Endothelial cell of umbilical vein (primary cell): ENCODE measurements at regions not wholly inside any gene's neighbourhood (a gene's known extent, or its start where the extent isn't known, plus 50 kb on each side); places are given as distances from the start of the nearest gene placed in this dataset.

Experiments
- CTCF ChIP-seq, 2 donors: IDR thresholded peaks; 1 replicate in 1 of 2; 2 replicates in 1 of 2; pipeline ENCODE4 v1.5.1; 2011; ENCODE audit warnings: low read length in 2 of 2, mild to moderate bottlenecking in 2 of 2, moderate library complexity in 2 of 2, control low read depth in 1 of 2, inconsistent platforms in 1 of 2, low read depth in 1 of 2; ENCODE audit not compliant: insufficient read depth in 1 of 2; ENCODE audit errors: extremely low read depth in 1 of 2
- EZH2 ChIP-seq: IDR thresholded peaks from 2 replicates; pipeline ENCODE4 v1.6.1; 2012; ENCODE audit warnings: borderline replicate concordance, low read depth, mild to moderate bottlenecking, moderate library complexity, low read length, inconsistent platforms; ENCODE audit not compliant: severe bottlenecking
- FOS ChIP-seq: IDR thresholded peaks from 2 replicates; pipeline ENCODE4 v1.6.1; 2011; ENCODE audit warnings: mild to moderate bottlenecking, low read length, moderate library complexity, borderline replicate concordance; ENCODE audit not compliant: insufficient read depth
- GATA2 ChIP-seq: IDR thresholded peaks from 2 replicates; pipeline ENCODE4 v1.7.0; 2011; ENCODE audit warnings: low read depth, mild to moderate bottlenecking, moderate library complexity, mixed read lengths, low read length; ENCODE audit not compliant: insufficient read length, insufficient read depth
- JUN ChIP-seq: IDR thresholded peaks from 2 replicates; pipeline ENCODE4 v1.6.1; 2011; ENCODE audit warnings: borderline replicate concordance, low read depth; ENCODE audit not compliant: insufficient read length, insufficient read depth
- POLR2A ChIP-seq: IDR thresholded peaks from 2 replicates; pipeline ENCODE4 v1.6.1; 2012; ENCODE audit warnings: low read depth, mild to moderate bottlenecking, control low read depth, low read length
- POLR2AphosphoS5 ChIP-seq: IDR thresholded peaks from 2 replicates; pipeline ENCODE4 v1.6.1; 2012; ENCODE audit warnings: low read depth, mild to moderate bottlenecking, control low read depth, low read length, moderate library complexity; ENCODE audit not compliant: insufficient read depth
- TF ChIP-seq, protein P1 (sequence below): IDR thresholded peaks from 2 replicates; pipeline ENCODE4 v1.6.1; 2011; ENCODE audit not compliant: insufficient read depth, insufficient read length

- TF ChIP-seq POLR2AphosphoS5 (no peak), POLR2A (no peak), CTCF (IDR thresholded peaks at IDR 0.05; ENCODE audit: extremely low read depth in 1 of 2, insufficient read depth in 1 of 2, low read depth in 1 of 2, low read length in 2 of 2) (no peak), GATA2 (no peak), EZH2 (no peak), JUN (no peak), FOS (no peak)
- TF ChIP-seq, protein P1, sequence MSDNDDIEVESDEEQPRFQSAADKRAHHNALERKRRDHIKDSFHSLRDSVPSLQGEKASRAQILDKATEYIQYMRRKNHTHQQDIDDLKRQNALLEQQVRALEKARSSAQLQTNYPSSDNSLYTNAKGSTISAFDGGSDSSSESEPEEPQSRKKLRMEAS: no peak
Observed at GRCh38 chr4:115332078-115332477, 218.7 kb upstream of the NDST4 start.
